Mesenchymal stem cell (in vitro differentiated cells and primary cell): ENCODE measurements at regions not wholly inside any gene's neighbourhood (a gene's known extent, or its start where the extent isn't known, plus 50 kb on each side); places are given as distances from the start of the nearest gene placed in this dataset.
"Not testable (repeated sequence)": the region's sequence is repeated elsewhere in the genome, so short reads cannot be mapped to it uniquely, and the experiment has no call there.

Source experiments
- DNase-seq: peaks from one replicate; pipeline ENCODE4 v3.0.0-alpha.2; 2013
- H2AFZ ChIP-seq: one replicate; pipeline ENCODE4 v1.6.1; 2013; ENCODE audit warnings: low read depth, mild to moderate bottlenecking, control low read depth, inconsistent platforms, low read length, moderate library complexity
- H2AK5ac ChIP-seq: 2 replicates; pipeline ENCODE4 v1.6.1; 2013; ENCODE audit warnings: low read length, moderate library complexity, mild to moderate bottlenecking, inconsistent platforms; ENCODE audit not compliant: severe bottlenecking
- H2BK120ac ChIP-seq: one replicate; pipeline ENCODE4 v1.6.1; 2013; ENCODE audit warnings: low read depth, mild to moderate bottlenecking, inconsistent platforms, low read length, moderate library complexity
- H2BK12ac ChIP-seq, 2 experiments: one replicate each; pipeline ENCODE4 v1.6.1; 2013; ENCODE audit warnings: inconsistent platforms in 2 of 2, low read length in 2 of 2, mild to moderate bottlenecking in 2 of 2, moderate library complexity in 2 of 2, control low read depth in 1 of 2
- H2BK15ac ChIP-seq: one replicate; pipeline ENCODE4 v1.6.1; 2013; ENCODE audit warnings: mild to moderate bottlenecking, low read depth, inconsistent platforms; ENCODE audit not compliant: poor library complexity, severe bottlenecking
- H2BK5ac ChIP-seq: 2 replicates; pipeline ENCODE4 v1.6.1; 2013; ENCODE audit warnings: low read depth, mild to moderate bottlenecking, low read length, control low read depth, inconsistent platforms; ENCODE audit not compliant: poor library complexity, severe bottlenecking
- H3K14ac ChIP-seq, 2 experiments: one replicate each; pipeline ENCODE4 v1.6.1; 2013; ENCODE audit warnings: inconsistent platforms in 2 of 2, low read length in 2 of 2, control low read depth in 1 of 2, mild to moderate bottlenecking in 1 of 2, moderate library complexity in 1 of 2
- H3K18ac ChIP-seq, 2 experiments: one replicate each; pipeline ENCODE4 v1.6.1; 2013; ENCODE audit warnings: inconsistent platforms in 2 of 2, low read length in 2 of 2, control low read depth in 1 of 2, low read depth in 1 of 2, mild to moderate bottlenecking in 1 of 2
- H3K23ac ChIP-seq, 2 experiments: one replicate each; pipeline ENCODE4 v1.6.1; 2013; ENCODE audit warnings: inconsistent platforms in 2 of 2, low read length in 2 of 2, mild to moderate bottlenecking in 2 of 2, moderate library complexity in 2 of 2, control low read depth in 1 of 2
- H3K27ac ChIP-seq: 2 replicates; pipeline ENCODE4 v1.5.1; 2013; ENCODE audit warnings: mild to moderate bottlenecking, moderate library complexity, low read length, control low read depth, inconsistent platforms; ENCODE audit not compliant: poor library complexity, severe bottlenecking
- H3K27me3 ChIP-seq, 2 experiments: 2 replicates each; pipeline versions ENCODE4 v1.6.1 to v1.7.0; 2013; ENCODE audit warnings: low read length in 2 of 2, mild to moderate bottlenecking in 2 of 2, moderate library complexity in 2 of 2, control low read depth in 1 of 2, inconsistent platforms in 1 of 2; ENCODE audit not compliant: control insufficient read depth in 1 of 2, insufficient read depth in 1 of 2
- H3K36me3 ChIP-seq, 2 experiments: 2 replicates each; pipeline versions ENCODE4 v1.6.1 to v1.7.0; 2013; ENCODE audit warnings: low read length in 2 of 2, control low read depth in 1 of 2, inconsistent platforms in 1 of 2, low read depth in 1 of 2, mild to moderate bottlenecking in 1 of 2; ENCODE audit not compliant: insufficient read depth in 2 of 2, control insufficient read depth in 1 of 2
- H3K4ac ChIP-seq, 2 experiments: one replicate each; pipeline ENCODE4 v1.6.1; 2013; ENCODE audit warnings: inconsistent platforms in 2 of 2, low read length in 2 of 2, mild to moderate bottlenecking in 2 of 2, moderate library complexity in 2 of 2, control low read depth in 1 of 2, low read depth in 1 of 2
- H3K4me1 ChIP-seq: 2 replicates; pipeline ENCODE4 v1.6.1; 2013; ENCODE audit warnings: low read depth, low read length, control low read depth; ENCODE audit not compliant: control insufficient read depth, insufficient read depth
- H3K4me2 ChIP-seq: 2 replicates; pipeline ENCODE4 v1.6.1; 2013; ENCODE audit warnings: low read length, mild to moderate bottlenecking, inconsistent platforms; ENCODE audit not compliant: poor library complexity, severe bottlenecking
- H3K4me3 ChIP-seq, 2 experiments: 2 replicates each; pipeline versions ENCODE4 v1.5.1 to v1.7.0; 2013; ENCODE audit warnings: low read length in 2 of 2, mild to moderate bottlenecking in 2 of 2, control low read depth in 1 of 2, low read depth in 1 of 2; ENCODE audit not compliant: insufficient read depth in 1 of 2
- H3K79me1 ChIP-seq: replicated peaks from 2 replicates; pipeline ENCODE4 v1.6.1; 2013; ENCODE audit warnings: mild to moderate bottlenecking, control low read depth, low read length, inconsistent platforms; ENCODE audit not compliant: poor library complexity, severe bottlenecking
- H3K9ac ChIP-seq: 2 replicates; pipeline ENCODE4 v1.7.0; 2013; ENCODE audit warnings: mild to moderate bottlenecking, low read length, moderate library complexity
- H3K9me3 ChIP-seq: 2 replicates; pipeline ENCODE4 v1.7.0; 2013; ENCODE audit warnings: mild to moderate bottlenecking, low read length; ENCODE audit not compliant: control insufficient read depth
- H4K8ac ChIP-seq: one replicate; pipeline ENCODE4 v1.6.1; 2013; ENCODE audit warnings: inconsistent platforms, mild to moderate bottlenecking, low read length, moderate library complexity
- H4K91ac ChIP-seq: one replicate; pipeline ENCODE4 v1.6.1; 2013; ENCODE audit warnings: mild to moderate bottlenecking, low read length, inconsistent platforms
- WGBS: methylation state at CpG from one replicate; pipeline ENCODE4 v1.1.7; 2013; ENCODE audit warnings: mixed read lengths; 5-methylcytosine and 5-hydroxymethylcytosine counted together

GRCh38 chr4:128444544-128445302, 157.1 kb upstream of the PGRMC2 start:
- H2BK5ac ChIP-seq, result no peak overlapping the region
- H2BK120ac ChIP-seq, result no peak overlapping the region
- H4K91ac ChIP-seq, result no peak overlapping the region
- H3K4me3 ChIP-seq, result no peak overlapping the region
- H2BK15ac ChIP-seq, result no peak overlapping the region
- H3K36me3 ChIP-seq, result peaks cover 0 to 11% of the 10 kb centered on the region in 2 experiments
- H3K27me3 ChIP-seq, result no peaks in the 10 kb centered on the region
- no peak overlapping the region for H2AFZ ChIP-seq
- H3K27ac ChIP-seq, result no peak overlapping the region
- H3K9me3 ChIP-seq, result peaks cover 38% of the 10 kb centered on the region
- no CpG with 5 or more reads among the region's 3 CpGs for WGBS
- H2BK12ac ChIP-seq, result no peak overlapping the region
- H3K9ac ChIP-seq, result no peak overlapping the region
- no peak overlapping the region for H3K23ac ChIP-seq
- peaks cover 9% of the 10 kb centered on the region for H3K79me1 ChIP-seq
- peaks cover 1% of the 10 kb centered on the region for H3K4me1 ChIP-seq
- H2AK5ac ChIP-seq, result no peak overlapping the region
- no peak overlapping the region for H3K18ac ChIP-seq
- no peak overlapping the region for H3K4ac ChIP-seq
- H4K8ac ChIP-seq, result no peak overlapping the region
- H3K14ac ChIP-seq, result no peak overlapping the region
- H3K4me2 ChIP-seq, result no peak overlapping the region
- no peak for DNase-seq

GRCh38 chr4:128440923-128441322, 153.3 kb upstream of the PGRMC2 start:
- no peak overlapping the region for H2BK15ac ChIP-seq
- no peak overlapping the region for H2BK12ac ChIP-seq
- no peaks in the 10 kb centered on the region for H3K27me3 ChIP-seq
- H2BK120ac ChIP-seq, result no peak overlapping the region
- H3K27ac ChIP-seq, result no peak overlapping the region
- no peak overlapping the region for H3K18ac ChIP-seq
- no peak overlapping the region for H3K14ac ChIP-seq
- H3K4me3 ChIP-seq, result no peak overlapping the region
- no peak overlapping the region for H2AFZ ChIP-seq
- no peak overlapping the region for H2AK5ac ChIP-seq
- peaks cover 1% of the 10 kb centered on the region for H3K4me1 ChIP-seq
- no peak overlapping the region for H4K91ac ChIP-seq
- peaks cover 9% of the 10 kb centered on the region for H3K79me1 ChIP-seq
- H4K8ac ChIP-seq, result no peak overlapping the region
- WGBS, result 97% methylated on average over 4 of the region's 4 CpGs
- H2BK5ac ChIP-seq, result no peak overlapping the region
- no peak overlapping the region for H3K4me2 ChIP-seq
- peaks cover 44% of the 10 kb centered on the region for H3K9me3 ChIP-seq
- peaks cover 0 to 16% of the 10 kb centered on the region in 2 experiments for H3K36me3 ChIP-seq
- H3K9ac ChIP-seq, result no peak overlapping the region
- H3K23ac ChIP-seq, result no peak overlapping the region
- no peak for DNase-seq
- no peak overlapping the region for H3K4ac ChIP-seq

- H2AK5ac ChIP-seq, DNase-seq, H4K8ac ChIP-seq, H3K18ac ChIP-seq, H3K4me2 ChIP-seq, H2BK5ac ChIP-seq, H3K9ac ChIP-seq, H3K27me3 ChIP-seq, H2BK15ac ChIP-seq, H3K4me3 ChIP-seq, H3K79me1 ChIP-seq, H2AFZ ChIP-seq, H2BK12ac ChIP-seq, H3K4ac ChIP-seq, H3K14ac ChIP-seq, H4K91ac ChIP-seq, H3K23ac ChIP-seq, H3K4me1 ChIP-seq, H2BK120ac ChIP-seq, H3K27ac ChIP-seq: not testable (repeated sequence)
- Histone ChIP-seq H3K9me3 (peaks cover 16% of the 10 kb centered on the region), H3K36me3 (peaks cover 0 to 12% of the 10 kb centered on the region in 2 experiments)
- 94% methylated on average over 8 of the region's 8 CpGs for WGBS
Observed at GRCh38 chr4:128437023-128437422, 149.4 kb upstream of the PGRMC2 start.

- H2AK5ac ChIP-seq, H3K4me3 ChIP-seq, H2AFZ ChIP-seq, H2BK120ac ChIP-seq, H3K23ac ChIP-seq, H3K14ac ChIP-seq, DNase-seq, H2BK12ac ChIP-seq, H4K8ac ChIP-seq, H3K79me1 ChIP-seq, H3K18ac ChIP-seq, H3K4me1 ChIP-seq, H4K91ac ChIP-seq, H3K27me3 ChIP-seq, H3K4me2 ChIP-seq, H3K36me3 ChIP-seq, H2BK5ac ChIP-seq, H3K9ac ChIP-seq, H3K27ac ChIP-seq, H3K4ac ChIP-seq, H2BK15ac ChIP-seq, H3K9me3 ChIP-seq: not testable (repeated sequence)
- 100% methylated on average over 2 of the region's 2 CpGs for WGBS
Observed at GRCh38 chr4:128429023-128429613, 141.5 kb upstream of the PGRMC2 start.
